HG03196 (cell line): ENCODE measurements at regions not wholly inside any gene's neighbourhood (a gene's known extent, or its start where the extent isn't known, plus 50 kb on each side); places are given as distances from the start of the nearest gene placed in this dataset.

Experiments
- ATAC-seq: cut with Tn5 transposase; IDR thresholded peaks from one replicate; pipeline ENCODE4 v1.9.1; 2021; ENCODE audit not compliant: unreplicated experiment

GRCh38 chr3:117630885-117631284, 921.3 kb downstream of the TUSC7 start:
- no peak for ATAC-seq

- ATAC-seq: no peak
These were observed 922.2 kb downstream of the TUSC7 start for GRCh38 chr3:117631781-117632180.

GRCh38 chr3:117632191-117632590, 922.6 kb downstream of the TUSC7 start:
- no peak for ATAC-seq

- no peak for ATAC-seq
These were observed 923.6 kb downstream of the TUSC7 start for GRCh38 chr3:117633207-117633606.

- ATAC-seq: no peak
These were observed 928.1 kb downstream of the TUSC7 start for GRCh38 chr3:117637666-117638065.

GRCh38 chr3:117644203-117644602, 934.6 kb downstream of the TUSC7 start:
- ATAC-seq: no peak

- ATAC-seq: peak; percentile 94
These were observed 936.1 kb downstream of the TUSC7 start for GRCh38 chr3:117645561-117646242.

GRCh38 chr3:117647435-117647834, 937.9 kb downstream of the TUSC7 start:
- ATAC-seq: no peak

GRCh38 chr3:117651246-117651645, 941.7 kb downstream of the TUSC7 start:
- ATAC-seq: no peak

- ATAC-seq: no peak
These were observed 946.8 kb downstream of the TUSC7 start for GRCh38 chr3:117656391-117656790.

GRCh38 chr3:117657278-117657677, 947.7 kb downstream of the TUSC7 start:
- no peak for ATAC-seq

- no peak for ATAC-seq
These were observed 951.6 kb downstream of the TUSC7 start for GRCh38 chr3:117660941-117661817.

- ATAC-seq: no peak
These were observed 952.2 kb downstream of the TUSC7 start for GRCh38 chr3:117661818-117662095.

GRCh38 chr3:117665296-117665695, 955.7 kb downstream of the TUSC7 start:
- ATAC-seq: no peak

GRCh38 chr3:117666325-117666724, 956.7 kb downstream of the TUSC7 start:
- ATAC-seq: no peak

GRCh38 chr3:117666812-117667211, 957.2 kb downstream of the TUSC7 start:
- ATAC-seq: no peak

GRCh38 chr3:117669774-117670173, 960.2 kb downstream of the TUSC7 start:
- no peak for ATAC-seq

GRCh38 chr3:117671722-117672318, 962.2 kb downstream of the TUSC7 start:
- no peak for ATAC-seq

- ATAC-seq: no peak
These were observed 964.7 kb downstream of the TUSC7 start for GRCh38 chr3:117674321-117674720.

- ATAC-seq: no peak
These were observed 972.0 kb downstream of the TUSC7 start for GRCh38 chr3:117681619-117682018.

GRCh38 chr3:117687096-117687495, 977.5 kb downstream of the TUSC7 start:
- no peak for ATAC-seq

- no peak for ATAC-seq
These were observed 979.0 kb downstream of the TUSC7 start for GRCh38 chr3:117688583-117688982.
